PC-9 (cell line): ENCODE measurements at regions not wholly inside any gene's neighbourhood (a gene's known extent, or its start where the extent isn't known, plus 50 kb on each side); places are given as distances from the start of the nearest gene placed in this dataset.

Experiments used
- BruUV-seq: library from RNA; stranded (reverse); fragments of 400-500 nt; replicated peaks from 2 replicates; lab custom pipeline; 2021; lab: Mats Ljungman, UMichigan
- CTCF ChIA-PET: fragments of 300-600 bp; sonication (Branson Sonifier 250); formaldehyde crosslinking; loops from one replicate; lab custom pipeline; 2022; ENCODE audit warnings: antibody characterized with exemption; lab: Charles Lee
- POLR2A ChIA-PET: fragments of 300-600 bp; sonication (Branson Sonifier 250); formaldehyde crosslinking; loops from one replicate; lab custom pipeline; 2022; ENCODE audit warnings: antibody characterized with exemption; ENCODE audit not compliant: unreplicated experiment; lab: Charles Lee
- DNase-seq, 2 experiments: peaks; one replicate each; pipeline versions ENCODE4 v3.0.0 to v3.0.0-alpha.2; 2015 to 2022; ENCODE audit warnings: mixed read lengths in 1 of 2
- H2AFZ ChIP-seq: fragments of 200-600 bp; sonication (generic); 2 replicates; pipeline ENCODE4 v1.8.1; 2017; ENCODE audit warnings: antibody characterized with exemption
- H3F3A ChIP-seq: fragments of 200-600 bp; sonication (generic); 2 replicates; pipeline ENCODE4 v1.8.1; 2017; ENCODE audit warnings: antibody characterized with exemption, mild to moderate bottlenecking, low read depth; ENCODE audit not compliant: insufficient read depth
- H3K27ac ChIP-seq: fragments of 200-600 bp; sonication (generic); 2 replicates; pipeline ENCODE4 v1.6.1; 2016; ENCODE audit warnings: mixed run types
- H3K27me3 ChIP-seq: fragments of 200-600 bp; sonication (generic); 2 replicates; pipeline ENCODE4 v1.6.1; 2016; ENCODE audit warnings: low read depth, mixed run types; ENCODE audit not compliant: insufficient read depth
- H3K36me3 ChIP-seq: fragments of 200-600 bp; sonication (generic); 2 replicates; pipeline ENCODE4 v1.6.1; 2016; ENCODE audit warnings: low read depth, mixed run types
- H3K4me1 ChIP-seq: fragments of 200-600 bp; sonication (generic); replicated peaks from 2 replicates; pipeline ENCODE4 v1.6.1; 2016; ENCODE audit warnings: mixed run types; ENCODE audit not compliant: insufficient read depth
- H3K4me2 ChIP-seq: fragments of 200-600 bp; sonication (generic); 2 replicates; pipeline ENCODE4 v1.6.1; 2017; ENCODE audit warnings: mixed run types
- H3K4me3 ChIP-seq: fragments of 200-600 bp; sonication (generic); 2 replicates; pipeline ENCODE4 v1.6.1; 2016; ENCODE audit warnings: mixed run types
- H3K79me2 ChIP-seq: fragments of 200-600 bp; sonication (generic); 2 replicates; pipeline ENCODE4 v1.6.1; 2017; ENCODE audit warnings: low read depth, mixed run types
- H3K9me2 ChIP-seq: fragments of 200-600 bp; sonication (generic); 2 replicates; pipeline ENCODE4 v1.8.1; 2017; ENCODE audit warnings: mild to moderate bottlenecking; ENCODE audit not compliant: insufficient read depth
- H3K9me3 ChIP-seq: fragments of 200-600 bp; sonication (generic); 2 replicates; pipeline ENCODE4 v1.8.1; 2016; ENCODE audit warnings: low read depth; ENCODE audit not compliant: insufficient read depth
- H4K20me1 ChIP-seq: fragments of 200-600 bp; sonication (generic); 2 replicates; pipeline ENCODE4 v1.8.1; 2017; ENCODE audit not compliant: insufficient read depth
- EZH2 ChIP-seq: fragments of 200-600 bp; sonication (generic); IDR thresholded peaks from 2 replicates; pipeline ENCODE4 v1.8.0; 2017; ENCODE audit warnings: antibody characterized with exemption, low read depth
- intact Hi-C: fragments of 100-400 bp; cut with micrococcal nuclease; formaldehyde crosslinking; loops from one replicate; pipeline ENCODE4 v1.10.0; 2022; ENCODE audit not compliant: unreplicated experiment
- TF ChIP-seq, protein P1 (sequence below): fragments of 200-600 bp; sonication (generic); conservative IDR thresholded peaks from 2 replicates; pipeline ENCODE4 v1.6.1; 2017; ENCODE audit warnings: mixed run types, antibody characterized with exemption, mild to moderate bottlenecking, moderate library complexity

DNA sequence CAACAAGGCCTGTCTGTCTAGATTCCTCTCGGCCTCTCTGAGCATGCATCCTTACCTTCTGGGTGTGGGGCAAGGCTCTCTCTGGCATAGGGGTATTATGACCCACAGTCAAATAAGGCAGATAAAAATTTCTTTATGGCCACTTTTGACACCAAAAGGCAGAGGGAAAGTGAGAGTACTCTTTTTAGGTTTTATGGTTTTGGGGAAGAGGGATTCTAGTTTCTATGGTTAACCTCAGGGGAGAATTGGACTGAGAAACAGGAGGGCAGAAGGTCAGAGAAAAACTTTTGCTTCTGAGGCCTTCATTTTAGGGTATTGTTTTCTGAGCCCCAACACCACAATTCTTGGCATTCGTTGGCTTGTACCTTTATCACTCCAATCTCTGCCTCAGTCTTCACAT is 70.0 kb upstream of the CCDC54 start:
- Histone ChIP-seq H3K27ac (no peak overlapping the region), H2AFZ (no peak overlapping the region), H4K20me1 (no peaks in the 10 kb centered on the region), H3K4me3 (no peak overlapping the region), H3K79me2 (no peaks in the 10 kb centered on the region), H3K9me2 (0 out of 2 replicates have a peak, but pooled peaks cover 4% of the 10 kb centered on the region), H3F3A (no peaks in the 10 kb centered on the region), H3K9me3 (no peaks in the 10 kb centered on the region), H3K27me3 (no peaks in the 10 kb centered on the region), H3K36me3 (no peaks in the 10 kb centered on the region), H3K4me1 (no peaks in the 10 kb centered on the region), H3K4me2 (no peak overlapping the region)
- no peak for DNase-seq
- BruUV-seq = no TSS peak
- TF ChIP-seq, protein P1, sequence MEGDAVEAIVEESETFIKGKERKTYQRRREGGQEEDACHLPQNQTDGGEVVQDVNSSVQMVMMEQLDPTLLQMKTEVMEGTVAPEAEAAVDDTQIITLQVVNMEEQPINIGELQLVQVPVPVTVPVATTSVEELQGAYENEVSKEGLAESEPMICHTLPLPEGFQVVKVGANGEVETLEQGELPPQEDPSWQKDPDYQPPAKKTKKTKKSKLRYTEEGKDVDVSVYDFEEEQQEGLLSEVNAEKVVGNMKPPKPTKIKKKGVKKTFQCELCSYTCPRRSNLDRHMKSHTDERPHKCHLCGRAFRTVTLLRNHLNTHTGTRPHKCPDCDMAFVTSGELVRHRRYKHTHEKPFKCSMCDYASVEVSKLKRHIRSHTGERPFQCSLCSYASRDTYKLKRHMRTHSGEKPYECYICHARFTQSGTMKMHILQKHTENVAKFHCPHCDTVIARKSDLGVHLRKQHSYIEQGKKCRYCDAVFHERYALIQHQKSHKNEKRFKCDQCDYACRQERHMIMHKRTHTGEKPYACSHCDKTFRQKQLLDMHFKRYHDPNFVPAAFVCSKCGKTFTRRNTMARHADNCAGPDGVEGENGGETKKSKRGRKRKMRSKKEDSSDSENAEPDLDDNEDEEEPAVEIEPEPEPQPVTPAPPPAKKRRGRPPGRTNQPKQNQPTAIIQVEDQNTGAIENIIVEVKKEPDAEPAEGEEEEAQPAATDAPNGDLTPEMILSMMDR = no peak
- no peak for TF ChIP-seq EZH2
- ChIA-PET CTCF (no interaction called here), POLR2A (no interaction called here)
- intact Hi-C loops = no loop called here

DNA sequence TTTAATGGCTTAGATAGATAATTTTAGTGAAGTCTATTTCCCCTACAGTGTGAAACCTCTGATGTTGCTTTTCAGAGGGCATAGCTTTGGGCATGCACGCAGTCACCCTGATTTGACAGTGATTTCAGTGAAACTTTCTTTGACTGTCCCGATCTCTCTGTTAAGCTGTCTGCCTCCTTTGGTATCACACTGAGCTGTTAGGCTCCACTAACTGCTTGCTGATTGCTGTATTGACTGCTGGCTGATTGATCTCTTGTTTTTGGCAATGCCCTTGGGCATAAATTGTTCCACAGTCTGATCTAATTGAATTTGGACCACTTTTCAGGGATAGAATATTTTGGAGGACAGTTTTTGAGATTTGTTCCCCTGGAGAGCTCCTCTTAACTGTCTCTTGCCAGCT is 68.5 kb upstream of the CCDC54 start:
- no peaks in the 10 kb centered on the region for H3K27me3 ChIP-seq
- H4K20me1 ChIP-seq = no peaks in the 10 kb centered on the region
- 0 out of 2 replicates have a peak, but pooled peaks cover 4% of the 10 kb centered on the region for H3K9me2 ChIP-seq
- ChIA-PET POLR2A (no interaction called here), CTCF (no interaction called here)
- no peaks in the 10 kb centered on the region for H3K9me3 ChIP-seq
- no peaks in the 10 kb centered on the region for H3K79me2 ChIP-seq
- no TSS peak for BruUV-seq
- H3K4me2 ChIP-seq = no peak overlapping the region
- intact Hi-C loops = no loop called here
- no peaks in the 10 kb centered on the region for H3K4me1 ChIP-seq
- H3F3A ChIP-seq = no peaks in the 10 kb centered on the region
- no peaks in the 10 kb centered on the region for H3K36me3 ChIP-seq
- H3K4me3 ChIP-seq = no peak overlapping the region
- no peak overlapping the region for H3K27ac ChIP-seq
- TF ChIP-seq, protein P1 = no peak
- no peak for TF ChIP-seq EZH2
- no peak for DNase-seq
- no peak overlapping the region for H2AFZ ChIP-seq

DNA sequence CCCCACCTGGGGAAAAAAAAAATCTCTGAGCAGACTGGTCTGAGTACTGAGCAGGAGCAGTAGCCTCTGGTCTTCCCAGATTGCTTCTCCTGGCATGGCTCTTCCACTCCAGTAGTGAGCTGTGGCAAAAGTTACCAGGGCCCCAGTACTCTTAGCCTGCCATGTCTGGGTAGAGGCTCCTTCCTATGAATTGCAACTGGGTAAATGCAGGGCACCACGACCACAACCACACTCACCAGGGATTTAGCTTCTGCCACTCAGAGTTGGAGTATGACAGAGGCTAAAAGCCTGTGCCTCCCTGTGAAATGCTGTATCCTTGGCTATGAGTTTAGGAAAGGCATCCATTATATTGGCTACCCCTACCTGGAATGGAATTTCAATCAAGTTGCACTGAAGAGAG is 67.9 kb upstream of the CCDC54 start:
- no peak overlapping the region for H3K27ac ChIP-seq
- ChIA-PET CTCF (no interaction called here), POLR2A (no interaction called here)
- H3K4me1 ChIP-seq = no peaks in the 10 kb centered on the region
- H3K9me2 ChIP-seq = 0 out of 2 replicates have a peak, but pooled peaks cover under 1% of the 10 kb centered on the region
- H3K27me3 ChIP-seq = no peaks in the 10 kb centered on the region
- no peaks in the 10 kb centered on the region for H3K79me2 ChIP-seq
- H4K20me1 ChIP-seq = no peaks in the 10 kb centered on the region
- no peaks in the 10 kb centered on the region for H3F3A ChIP-seq
- no TSS peak for BruUV-seq
- no peak overlapping the region for H2AFZ ChIP-seq
- no peak overlapping the region for H3K4me3 ChIP-seq
- TF ChIP-seq, protein P1 = no peak
- no peak for TF ChIP-seq EZH2
- H3K36me3 ChIP-seq = no peaks in the 10 kb centered on the region
- intact Hi-C loops = no loop called here
- H3K9me3 ChIP-seq = no peaks in the 10 kb centered on the region
- H3K4me2 ChIP-seq = no peak overlapping the region
- DNase-seq = no peak
